Tibial nerve (tissue), 4 donors: ENCODE measurements at regions not wholly inside any gene's neighbourhood (a gene's known extent, or its start where the extent isn't known, plus 50 kb on each side); places are given as distances from the start of the nearest gene placed in this dataset.
"Not testable (repeated sequence)": the region's sequence is repeated elsewhere in the genome, so short reads cannot be mapped to it uniquely, and the experiment has no call there.

Experiments used
- EP300 ChIP-seq, 2 donors: sonication (generic); formaldehyde crosslinking; IDR thresholded peaks; one replicate each; pipeline ENCODE4 v1.6.1; 2017; ENCODE audit warnings: antibody characterized with exemption in 2 of 2, mild to moderate bottlenecking in 1 of 2
- POLR2A ChIP-seq, 2 donors: fragments of 450-650 bp; IDR thresholded peaks; one replicate each; pipeline ENCODE4 v1.6.1; 2017; ENCODE audit warnings: antibody characterized with exemption in 2 of 2, mild to moderate bottlenecking in 2 of 2, moderate library complexity in 2 of 2
- TF ChIP-seq, protein P1 (sequence below), 5 experiments: fragments of 200-600 bp in 3 of 5; fragments of 450-650 bp in 2 of 5; sonication (generic) in 3 of 5; IDR thresholded peaks; one replicate each; pipeline ENCODE4 v1.5.1; 2016 to 2019; ENCODE audit warnings: antibody characterized with exemption in 5 of 5, mild to moderate bottlenecking in 3 of 5, moderate library complexity in 2 of 5

- TF ChIP-seq, protein P1, sequence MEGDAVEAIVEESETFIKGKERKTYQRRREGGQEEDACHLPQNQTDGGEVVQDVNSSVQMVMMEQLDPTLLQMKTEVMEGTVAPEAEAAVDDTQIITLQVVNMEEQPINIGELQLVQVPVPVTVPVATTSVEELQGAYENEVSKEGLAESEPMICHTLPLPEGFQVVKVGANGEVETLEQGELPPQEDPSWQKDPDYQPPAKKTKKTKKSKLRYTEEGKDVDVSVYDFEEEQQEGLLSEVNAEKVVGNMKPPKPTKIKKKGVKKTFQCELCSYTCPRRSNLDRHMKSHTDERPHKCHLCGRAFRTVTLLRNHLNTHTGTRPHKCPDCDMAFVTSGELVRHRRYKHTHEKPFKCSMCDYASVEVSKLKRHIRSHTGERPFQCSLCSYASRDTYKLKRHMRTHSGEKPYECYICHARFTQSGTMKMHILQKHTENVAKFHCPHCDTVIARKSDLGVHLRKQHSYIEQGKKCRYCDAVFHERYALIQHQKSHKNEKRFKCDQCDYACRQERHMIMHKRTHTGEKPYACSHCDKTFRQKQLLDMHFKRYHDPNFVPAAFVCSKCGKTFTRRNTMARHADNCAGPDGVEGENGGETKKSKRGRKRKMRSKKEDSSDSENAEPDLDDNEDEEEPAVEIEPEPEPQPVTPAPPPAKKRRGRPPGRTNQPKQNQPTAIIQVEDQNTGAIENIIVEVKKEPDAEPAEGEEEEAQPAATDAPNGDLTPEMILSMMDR (IDR thresholded peaks at IDR 0.05), result not testable (repeated sequence)
- not testable (repeated sequence) for TF ChIP-seq EP300, POLR2A (IDR thresholded peaks at IDR 0.05)
These were observed 2571.5 kb upstream of the TPTE start for GRCh38 chr21:7949882-7950281.
